NAMALWA (cell line): ENCODE measurements at regions not wholly inside any gene's neighbourhood (a gene's known extent, or its start where the extent isn't known, plus 50 kb on each side); places are given as distances from the start of the nearest gene placed in this dataset.

Experiments
- DNase-seq: peaks from one replicate; pipeline ENCODE4 v3.0.0-alpha.2; 2015; ENCODE audit warnings: low spot score

GRCh38 chr6:4008324-4009047 is 70.5 kb downstream of the FAM217A start:
- peak; percentile 76 for DNase-seq

GRCh38 chr6:4009486-4009885 is 69.5 kb downstream of the FAM217A start:
- no peak for DNase-seq

DNA sequence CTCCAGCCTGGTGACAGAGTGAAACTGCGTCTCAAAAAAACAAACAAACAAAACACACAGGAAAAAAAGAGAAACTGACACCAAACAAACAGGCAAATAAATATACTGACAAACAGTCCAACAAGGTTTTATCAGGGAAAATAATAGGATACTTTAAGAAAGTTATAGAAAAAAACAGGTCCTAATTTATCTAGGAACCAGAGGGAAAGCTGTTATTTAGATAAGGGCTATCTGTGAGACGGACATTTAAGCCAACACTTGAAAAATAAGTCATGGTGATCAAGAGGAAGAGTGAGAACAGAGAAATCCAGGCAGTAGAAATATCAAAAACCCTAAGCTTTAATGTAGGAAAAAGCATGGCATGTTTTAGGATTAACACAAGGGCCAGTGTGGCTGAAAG is 68.9 kb downstream of the FAM217A start:
- DNase-seq = no peak

- no peak for DNase-seq
Observed at GRCh38 chr6:4010689-4011090, 68.2 kb downstream of the FAM217A start.

DNA sequence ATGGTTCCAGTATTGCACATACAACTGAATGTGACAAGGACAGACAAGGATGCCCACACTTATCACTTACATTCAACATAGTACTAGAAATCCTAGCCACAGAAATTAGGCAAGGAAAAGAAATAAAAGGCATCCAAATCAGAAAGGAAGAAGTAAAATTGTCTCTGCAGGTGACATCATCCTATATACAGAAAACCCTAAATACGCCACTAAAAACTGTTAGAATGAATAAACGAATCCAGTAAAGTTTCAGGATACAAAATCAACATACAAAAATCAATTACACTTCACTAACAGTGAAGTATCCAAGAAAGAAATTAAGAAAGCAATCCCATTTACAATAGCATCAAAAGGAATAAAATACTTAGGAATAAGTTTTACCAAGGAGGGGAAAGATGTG is 66.1 kb downstream of the FAM217A start:
- DNase-seq = no peak

DNA sequence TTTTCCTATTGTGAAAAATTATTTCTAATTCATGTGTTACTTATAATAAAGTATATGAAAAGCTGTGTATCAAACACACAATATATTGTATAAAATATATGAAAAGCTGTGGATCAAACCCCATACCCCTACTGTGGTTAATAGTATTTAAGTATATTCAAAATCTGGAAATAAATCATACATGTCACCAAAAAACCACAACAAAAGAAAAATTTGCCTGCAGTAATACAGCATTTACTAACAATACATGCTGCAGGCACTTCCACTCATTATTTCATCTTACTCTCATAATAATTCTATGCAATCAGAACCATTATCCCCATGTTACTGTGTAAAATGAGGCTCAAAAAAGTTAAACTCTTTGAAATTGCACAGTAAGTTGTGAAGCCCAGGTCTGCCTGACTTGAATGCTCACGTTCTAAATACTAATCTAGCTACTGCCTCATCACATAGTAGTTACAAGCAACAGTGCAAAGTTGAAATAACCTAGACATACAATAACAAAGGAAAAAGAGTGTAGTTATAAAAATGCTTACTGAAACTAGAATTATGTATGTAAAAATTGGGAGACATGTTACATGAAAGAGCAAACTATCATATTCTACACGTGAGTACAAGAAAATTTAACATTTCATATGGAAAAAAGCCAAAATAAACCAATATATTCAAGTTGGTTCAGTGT is 61.7 kb downstream of the FAM217A start:
- DNase-seq = peak; percentile 24

DNA sequence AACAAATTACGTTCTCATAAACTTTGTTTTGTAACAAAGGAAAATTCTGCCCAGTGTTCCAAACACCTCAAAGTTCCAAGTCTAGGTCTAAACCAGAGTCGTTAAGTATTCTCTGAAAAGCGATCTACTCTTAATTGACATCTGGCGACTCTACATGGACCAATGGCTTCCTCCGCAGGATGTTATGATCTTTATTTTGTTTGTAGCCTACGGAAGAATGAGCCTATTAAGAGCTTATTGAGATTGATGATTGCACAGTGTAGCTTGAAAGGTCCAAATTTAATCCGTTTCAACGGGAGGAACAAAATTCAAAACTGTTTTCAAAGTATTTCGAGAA is 61.1 kb downstream of the FAM217A start:
- peak; percentile 82 for DNase-seq

GRCh38 chr6:4018171-4018923 is 60.6 kb downstream of the FAM217A start:
- peak; percentile 96 for DNase-seq
